CD8-positive, alpha-beta memory T cell (primary cell): ENCODE measurements at regions not wholly inside any gene's neighbourhood (a gene's known extent, or its start where the extent isn't known, plus 50 kb on each side); places are given as distances from the start of the nearest gene placed in this dataset.
"Not testable (repeated sequence)": the region's sequence is repeated elsewhere in the genome, so short reads cannot be mapped to it uniquely, and the experiment has no call there.

ENCODE experiments used
- CTCF ChIA-PET: fragments of 350-600 bp; sonication (Branson Sonifier 250); formaldehyde crosslinking; loops from one replicate; lab custom pipeline; 2021; ENCODE audit warnings: antibody characterized with exemption; lab: Charles Lee
- POLR2A ChIA-PET: fragments of 350-600 bp; sonication (Branson Sonifier 250); formaldehyde crosslinking; loops from one replicate; lab custom pipeline; 2021; ENCODE audit warnings: antibody characterized with exemption; lab: Charles Lee
- DNase-seq, 5 donors: peaks; one replicate each; pipeline versions ENCODE4 v3.0.0 to v3.0.0-alpha.2; 2020 to 2022; ENCODE audit warnings: mixed read lengths in 1 of 5
- H3K27ac ChIP-seq: one replicate; pipeline ENCODE4 v1.7.0; 2013; ENCODE audit warnings: low read depth, mild to moderate bottlenecking, low read length, moderate library complexity
- H3K27me3 ChIP-seq: 2 replicates; pipeline ENCODE4 v1.7.0; 2013; ENCODE audit warnings: low read length, mild to moderate bottlenecking; ENCODE audit not compliant: insufficient read depth, poor library complexity, severe bottlenecking
- H3K36me3 ChIP-seq: 2 replicates; pipeline ENCODE4 v1.7.0; 2013; ENCODE audit warnings: mild to moderate bottlenecking, low read length, moderate library complexity; ENCODE audit not compliant: insufficient read depth
- H3K4me1 ChIP-seq: 2 replicates; pipeline ENCODE4 v1.7.0; 2013; ENCODE audit warnings: mild to moderate bottlenecking, low read length, moderate library complexity; ENCODE audit not compliant: insufficient read depth
- H3K4me3 ChIP-seq: 2 replicates; pipeline ENCODE4 v1.7.0; 2013; ENCODE audit warnings: mild to moderate bottlenecking, low read length
- H3K9me3 ChIP-seq: 2 replicates; pipeline ENCODE4 v1.7.0; 2013; ENCODE audit warnings: mild to moderate bottlenecking, low read length
- H3K27ac Mint-ChIP-seq, 8 donors: one replicate each; pipeline ENCODE4 v1.8.0; 2020 to 2021; ENCODE audit warnings: mixed read lengths in 8 of 8, mild to moderate bottlenecking in 6 of 8, inconsistent platforms in 3 of 8, moderate library complexity in 3 of 8
- H3K27me3 Mint-ChIP-seq, 2 donors: one replicate each; pipeline ENCODE4 v1.8.0; 2020 to 2021; ENCODE audit warnings: mixed read lengths in 2 of 2, mild to moderate bottlenecking in 1 of 2, moderate library complexity in 1 of 2
- H3K36me3 Mint-ChIP-seq, 3 donors: one replicate each; pipeline ENCODE4 v1.8.0; 2020 to 2021; ENCODE audit warnings: mixed read lengths in 3 of 3, inconsistent platforms in 1 of 3, mild to moderate bottlenecking in 1 of 3
- H3K4me1 Mint-ChIP-seq, 3 donors: one replicate each; pipeline ENCODE4 v1.8.0; 2020 to 2021; ENCODE audit warnings: mixed read lengths in 3 of 3, inconsistent platforms in 1 of 3, mild to moderate bottlenecking in 1 of 3
- H3K4me3 Mint-ChIP-seq, 7 donors: one replicate each; pipeline ENCODE4 v1.8.0; 2020 to 2021; ENCODE audit warnings: mixed read lengths in 7 of 7, mild to moderate bottlenecking in 6 of 7, moderate library complexity in 4 of 7, inconsistent platforms in 2 of 7
- H3K9me3 Mint-ChIP-seq, 5 donors: one replicate each; pipeline ENCODE4 v1.8.0; 2020 to 2022; ENCODE audit warnings: mixed read lengths in 5 of 5, mild to moderate bottlenecking in 3 of 5, moderate library complexity in 2 of 5, inconsistent platforms in 1 of 5

GRCh38 chr13:50136678-50137077 lies 121.4 kb downstream of the KCNRG start:
- H3K27ac Mint-ChIP-seq, result no peak overlapping the region
- CTCF ChIA-PET, result interaction anchor here (1.2 kb wide), 1 partner anchor 140 kb away, joined by 3 read pairs; the partner anchor contains the start of gene TRIM13
- POLR2A ChIA-PET, result no interaction called here
- H3K9me3 Mint-ChIP-seq, result peaks cover 0 to 3% (median 0%) of the 10 kb centered on the region in 5 donors
- H3K4me1 Mint-ChIP-seq, result peaks cover 6 to 11% (median 10%) of the 10 kb centered on the region in 3 donors
- DNase-seq, result no peak
- peaks cover 24 to 29% of the 10 kb centered on the region in 2 donors for H3K27me3 Mint-ChIP-seq
- H3K27me3 ChIP-seq, result peaks cover 27% of the 10 kb centered on the region
- no peak overlapping the region for H3K4me3 ChIP-seq
- peaks cover 11% of the 10 kb centered on the region for H3K4me1 ChIP-seq
- no peak overlapping the region for H3K27ac ChIP-seq
- no peak overlapping the region for H3K4me3 Mint-ChIP-seq
- H3K36me3 ChIP-seq, result no peaks in the 10 kb centered on the region
- H3K36me3 Mint-ChIP-seq, result no peaks in the 10 kb centered on the region
- H3K9me3 ChIP-seq, result no peaks in the 10 kb centered on the region

DNA sequence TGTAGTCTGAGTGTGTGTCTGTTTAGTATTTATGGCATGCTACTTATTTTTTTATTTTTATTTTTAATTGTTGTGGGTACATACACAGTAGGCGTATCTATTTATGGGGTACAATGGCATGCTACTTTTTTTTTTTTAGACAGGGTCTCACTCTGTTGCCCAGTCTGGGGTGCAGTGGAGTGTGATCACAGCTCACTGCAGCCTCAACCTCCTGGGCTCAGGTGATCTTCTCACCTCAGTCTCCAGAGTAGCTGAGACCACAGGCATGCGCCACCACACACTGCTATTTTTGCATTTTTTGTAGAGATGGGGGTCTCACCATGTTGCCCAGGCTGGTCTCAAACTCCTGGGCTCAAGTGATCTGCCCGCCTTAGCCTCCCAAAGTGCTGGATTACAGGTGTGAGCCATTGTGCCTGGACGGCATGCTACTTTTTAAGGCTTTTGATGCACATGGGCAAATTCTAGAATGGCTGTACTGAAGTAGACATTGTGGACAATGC lies 124.2 kb downstream of the KCNRG start:
- H3K9me3 Mint-ChIP-seq, H3K27ac ChIP-seq, DNase-seq, H3K4me3 ChIP-seq, H3K27ac Mint-ChIP-seq, H3K4me1 Mint-ChIP-seq, POLR2A ChIA-PET, H3K27me3 ChIP-seq, CTCF ChIA-PET, H3K36me3 Mint-ChIP-seq, H3K9me3 ChIP-seq, H3K27me3 Mint-ChIP-seq, H3K36me3 ChIP-seq, H3K4me3 Mint-ChIP-seq, H3K4me1 ChIP-seq: not testable (repeated sequence)

DNA sequence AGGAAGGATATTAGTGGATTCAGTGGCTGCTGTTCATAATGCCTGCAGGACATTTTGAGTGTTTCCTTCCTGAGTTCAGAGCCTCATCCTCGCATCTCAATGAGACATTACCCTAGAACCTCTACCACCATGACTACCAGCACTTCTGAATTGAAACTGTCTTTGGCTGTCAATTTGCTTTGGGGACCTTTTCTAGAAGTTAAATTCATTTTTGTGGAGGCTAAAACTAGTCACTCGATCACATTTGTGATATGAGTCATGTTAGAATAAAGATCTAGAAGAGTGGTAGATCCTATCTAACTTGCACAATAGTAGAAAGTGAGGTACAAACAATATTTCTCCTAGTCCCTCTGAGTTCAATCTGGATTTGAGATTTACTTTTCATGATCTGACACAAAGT lies 124.9 kb downstream of the KCNRG start:
- Mint-ChIP-seq H3K4me1 (peaks cover 0 to 5% (median 0%) of the 10 kb centered on the region in 3 donors), H3K9me3 (no peaks in the 10 kb centered on the region), H3K4me3 (no peak overlapping the region), H3K27me3 (peaks cover 3% of the 10 kb centered on the region in 2 donors), H3K27ac (no peak overlapping the region), H3K36me3 (peaks cover 0 to 2% (median 0%) of the 10 kb centered on the region in 3 donors)
- Histone ChIP-seq H3K36me3 (no peaks in the 10 kb centered on the region), H3K27ac (no peak overlapping the region), H3K9me3 (no peaks in the 10 kb centered on the region), H3K27me3 (no peaks in the 10 kb centered on the region), H3K4me3 (no peak overlapping the region), H3K4me1 (no peaks in the 10 kb centered on the region)
- ChIA-PET CTCF (no interaction called here), POLR2A (no interaction called here)
- no peak for DNase-seq

DNA sequence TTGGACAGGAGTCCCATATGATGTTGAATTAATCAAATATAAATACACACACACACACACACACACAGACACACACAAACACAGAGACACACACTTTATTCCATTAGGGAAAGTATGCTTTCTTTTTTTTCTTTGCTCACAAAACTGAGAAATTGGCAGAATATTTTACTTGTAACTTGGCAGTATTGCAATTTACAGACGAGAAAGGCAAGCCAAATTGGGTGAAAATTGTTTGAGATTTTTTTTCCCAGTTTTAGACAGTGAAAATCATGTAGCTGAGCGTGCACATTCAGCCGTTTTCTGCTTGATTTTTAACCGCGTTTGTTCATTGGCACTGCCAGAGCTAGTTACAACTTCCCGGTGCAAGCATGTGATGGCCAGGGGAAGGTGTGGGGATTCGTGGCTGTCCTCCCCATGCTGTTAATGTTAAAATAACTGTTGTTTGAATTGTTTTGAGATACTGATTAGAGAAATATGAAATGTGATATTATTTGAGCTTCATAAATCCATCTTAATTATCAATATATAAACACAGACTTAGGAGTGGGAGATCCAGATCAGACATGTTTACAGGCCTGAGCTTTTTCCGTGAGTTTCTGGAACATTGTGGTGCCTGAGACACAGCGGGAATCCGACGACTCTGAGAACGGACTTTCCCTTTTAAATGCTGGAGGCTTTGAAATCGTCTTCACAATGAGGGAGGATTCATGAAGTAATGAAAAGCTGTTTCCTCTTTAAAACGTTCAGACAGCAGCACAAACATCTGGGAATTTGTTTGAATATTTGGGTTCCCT lies 125.5 kb downstream of the KCNRG start:
- Histone ChIP-seq H3K9me3 (no peaks in the 10 kb centered on the region), H3K36me3 (no peaks in the 10 kb centered on the region), H3K27ac (no peak overlapping the region), H3K4me1 (no peaks in the 10 kb centered on the region), H3K4me3 (no peak overlapping the region), H3K27me3 (no peaks in the 10 kb centered on the region)
- ChIA-PET POLR2A (no interaction called here), CTCF (no interaction called here)
- Mint-ChIP-seq H3K9me3 (no peaks in the 10 kb centered on the region), H3K4me1 (peaks cover 0 to 5% (median 0%) of the 10 kb centered on the region in 3 donors), H3K27ac (no peak overlapping the region), H3K36me3 (peaks cover 0 to 2% (median 0%) of the 10 kb centered on the region in 3 donors), H3K4me3 (no peak overlapping the region), H3K27me3 (peaks cover 3% of the 10 kb centered on the region in 2 donors)
- DNase-seq, result no peak

DNA sequence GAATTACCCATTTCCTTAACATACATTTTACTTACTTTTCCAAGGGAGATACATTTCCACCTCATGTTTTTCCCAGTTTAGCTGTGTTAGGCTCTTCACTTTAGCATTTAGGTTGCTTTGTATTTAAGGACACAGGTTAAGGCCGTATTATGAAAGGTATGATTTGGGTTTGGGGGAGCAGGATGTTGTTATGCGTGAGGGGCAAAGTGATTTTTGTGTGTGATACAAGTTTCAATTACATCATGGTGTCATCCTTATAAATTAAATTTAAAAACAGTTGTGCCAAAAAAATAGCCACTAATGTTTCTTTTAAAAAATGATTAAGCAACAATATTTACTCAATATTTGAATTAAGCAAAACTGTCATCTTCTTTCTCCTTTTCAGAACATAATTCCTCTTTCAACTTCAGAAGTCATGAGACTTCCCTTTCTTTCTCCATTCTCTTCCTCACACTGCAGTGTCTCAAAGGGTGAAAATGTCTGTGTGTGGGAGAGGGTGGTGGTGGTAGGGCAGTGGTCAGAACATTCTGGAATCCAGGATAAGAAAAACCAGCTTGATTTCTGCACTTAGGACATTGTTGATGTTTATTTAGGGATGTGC lies 126.2 kb downstream of the KCNRG start:
- H3K27ac ChIP-seq, result no peak overlapping the region
- no peak overlapping the region for H3K4me3 Mint-ChIP-seq
- H3K36me3 Mint-ChIP-seq, result peaks cover 0 to 2% (median 0%) of the 10 kb centered on the region in 3 donors
- peaks cover 3% of the 10 kb centered on the region in 2 donors for H3K27me3 Mint-ChIP-seq
- H3K4me1 ChIP-seq, result no peaks in the 10 kb centered on the region
- no peak overlapping the region for H3K4me3 ChIP-seq
- POLR2A ChIA-PET, result no interaction called here
- CTCF ChIA-PET, result no interaction called here
- H3K9me3 Mint-ChIP-seq, result no peaks in the 10 kb centered on the region
- H3K27ac Mint-ChIP-seq, result no peak overlapping the region
- no peaks in the 10 kb centered on the region for H3K36me3 ChIP-seq
- H3K27me3 ChIP-seq, result no peaks in the 10 kb centered on the region
- DNase-seq, result no peak
- H3K4me1 Mint-ChIP-seq, result peaks cover 0 to 5% (median 0%) of the 10 kb centered on the region in 3 donors
- no peaks in the 10 kb centered on the region for H3K9me3 ChIP-seq

GRCh38 chr13:50144246-50145160 lies 129.3 kb downstream of the KCNRG start:
- no peaks in the 10 kb centered on the region for H3K9me3 ChIP-seq
- peaks cover 2 to 3% of the 10 kb centered on the region in 2 donors for H3K27me3 Mint-ChIP-seq
- no peak overlapping the region for H3K27ac ChIP-seq
- H3K36me3 Mint-ChIP-seq, result peaks cover 0 to 2% (median 0%) of the 10 kb centered on the region in 3 donors
- POLR2A ChIA-PET, result interaction anchor here (0.6 to 0.9 kb wide), 2 partner anchors 20 to 209 kb away, joined by 3 read pairs; no protein-coding TSS in a partner anchor
- CTCF ChIA-PET, result no interaction called here
- H3K27me3 ChIP-seq, result no peaks in the 10 kb centered on the region
- H3K36me3 ChIP-seq, result no peaks in the 10 kb centered on the region
- no peak overlapping the region for H3K27ac Mint-ChIP-seq
- H3K4me1 Mint-ChIP-seq, result peaks cover 0 to 5% (median 0%) of the 10 kb centered on the region in 3 donors
- H3K4me3 Mint-ChIP-seq, result no peak overlapping the region
- no peaks in the 10 kb centered on the region for H3K4me1 ChIP-seq
- no peaks in the 10 kb centered on the region for H3K9me3 Mint-ChIP-seq
- no peak overlapping the region for H3K4me3 ChIP-seq
- DNase-seq, result no peak

DNA sequence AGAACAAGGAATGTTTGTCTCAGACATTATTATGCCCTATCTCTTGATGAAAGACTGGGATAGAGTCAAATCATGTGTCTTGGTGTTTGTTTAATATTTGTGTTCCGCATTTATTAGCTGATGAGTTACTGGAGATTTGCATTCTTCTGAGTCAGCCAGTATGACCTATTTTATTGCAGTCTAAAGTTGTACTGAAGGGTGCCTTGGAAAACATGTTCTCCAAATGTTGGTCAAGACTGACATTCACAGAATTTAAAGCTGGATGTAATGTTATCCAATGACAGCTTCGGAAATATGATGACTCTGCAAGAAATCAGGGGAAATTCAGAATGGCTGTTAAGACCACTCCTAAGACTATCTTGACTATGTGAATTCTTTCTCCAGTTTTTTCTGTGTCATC lies 134.0 kb downstream of the KCNRG start:
- H3K27ac ChIP-seq, result no peak overlapping the region
- no peak for DNase-seq
- H3K4me3 Mint-ChIP-seq, result no peak overlapping the region
- POLR2A ChIA-PET, result no interaction called here
- H3K9me3 ChIP-seq, result no peaks in the 10 kb centered on the region
- peaks cover 8% of the 10 kb centered on the region for H3K4me1 ChIP-seq
- H3K36me3 ChIP-seq, result no peaks in the 10 kb centered on the region
- peaks cover 16 to 26% (median 22%) of the 10 kb centered on the region in 3 donors for H3K4me1 Mint-ChIP-seq
- CTCF ChIA-PET, result interaction anchor here (1.2 kb wide), 1 partner anchor 64 kb away, joined by 3 read pairs; no protein-coding TSS in a partner anchor
- H3K4me3 ChIP-seq, result no peak overlapping the region
- H3K27me3 Mint-ChIP-seq, result no peaks in the 10 kb centered on the region
- H3K27ac Mint-ChIP-seq, result no peak overlapping the region
- peaks cover 0 to 5% (median 0%) of the 10 kb centered on the region in 3 donors for H3K36me3 Mint-ChIP-seq
- no peaks in the 10 kb centered on the region for H3K9me3 Mint-ChIP-seq
- no peaks in the 10 kb centered on the region for H3K27me3 ChIP-seq
